HCT116 (cell line): ENCODE measurements at regions not wholly inside any gene's neighbourhood (a gene's known extent, or its start where the extent isn't known, plus 50 kb on each side); places are given as distances from the start of the nearest gene placed in this dataset.

Source experiments
- ATAC-seq: fragments of 200-7000 bp; cut with Tn5 transposase; 2 replicates; pipeline ENCODE4 v1.9.1; 2020; ENCODE audit warnings: mild to moderate bottlenecking, moderate library complexity
- BruUV-seq: library from RNA; stranded (reverse); fragments of 400-500 nt; replicated peaks from 2 replicates; lab custom pipeline; 2021; lab: Mats Ljungman, UMichigan
- CTCF ChIA-PET: fragments of 300-600 bp; sonication (Branson Sonifier 250); formaldehyde crosslinking; loops from one replicate; lab custom pipeline; 2021; ENCODE audit warnings: antibody characterized with exemption; lab: Charles Lee
- POLR2A ChIA-PET: fragments of 300-600, 350-600 bp; sonication (Branson Sonifier 250); formaldehyde crosslinking; loops from one replicate; lab custom pipeline; 2021; ENCODE audit warnings: antibody characterized with exemption; lab: Charles Lee
- RAD21 ChIA-PET, 2 experiments: fragments of 300-600 bp; sonication (Branson Sonifier 250); formaldehyde crosslinking; loops; one replicate each; lab custom pipeline; 2023; ENCODE audit warnings: low total read pairs in 2 of 2; ENCODE audit not compliant: uncharacterized antibody in 2 of 2, unreplicated experiment in 2 of 2, low non-redundant PET in 1 of 2; lab: Charles Lee
- DNase-seq: peaks from one replicate; pipeline ENCODE4 v3.0.0-alpha.2; 2010; ENCODE audit warnings: low read depth, low spot score
- H2AFZ ChIP-seq: fragments of 200-600 bp; shearing (Covaris generic), sonication (generic); 2 replicates; pipeline ENCODE4 v1.6.1; 2017; ENCODE audit warnings: low read depth, mixed run types, mixed read lengths, antibody characterized with exemption, low read length; ENCODE audit not compliant: poor library complexity, severe bottlenecking
- H3K27ac ChIP-seq: 2 replicates; pipeline ENCODE4 v1.5.1; 2012; ENCODE audit warnings: low read depth, low read length
- H3K27me3 ChIP-seq: fragments of 200-600 bp; sonication (generic); 2 replicates; pipeline ENCODE4 v1.6.1; 2016; ENCODE audit warnings: mixed run types, low read length, mixed read lengths; ENCODE audit not compliant: insufficient read depth
- H3K36me3 ChIP-seq, 2 experiments: fragments of 200-500 bp in 1 of 2; fragments of 200-600 bp in 1 of 2; sonication (Bioruptor generic) in 1 of 2; sonication (generic) in 1 of 2; 2 replicates each; pipeline versions ENCODE4 v1.5.1 to v1.6.1; 2014 to 2016; ENCODE audit warnings: low read length in 2 of 2, inconsistent platforms in 1 of 2, mixed read lengths in 1 of 2, mixed run types in 1 of 2; ENCODE audit not compliant: insufficient read depth in 2 of 2, control insufficient read depth in 1 of 2
- H3K4me1 ChIP-seq, 2 experiments: fragments of 200-600 bp in 1 of 2; sonication (generic) in 1 of 2; 2 replicates each; pipeline versions ENCODE4 v1.5.1 to v1.6.1; 2012 to 2017; ENCODE audit warnings: low read length in 2 of 2, inconsistent platforms in 1 of 2, mild to moderate bottlenecking in 1 of 2, mixed read lengths in 1 of 2, mixed run types in 1 of 2, moderate library complexity in 1 of 2; ENCODE audit not compliant: insufficient read depth in 2 of 2, control insufficient read depth in 1 of 2
- H3K4me2 ChIP-seq: fragments of 200-600 bp; sonication (generic); 2 replicates; pipeline ENCODE4 v1.6.1; 2017; ENCODE audit warnings: mixed run types, low read length, mixed read lengths
- H3K4me3 ChIP-seq, 2 experiments: fragments of 200-600 bp in 1 of 2; sonication (generic) in 1 of 2; replicated peaks in 1 of 2; 2 replicates each; pipeline ENCODE4 v1.5.1; 2011 to 2016; ENCODE audit warnings: low read length in 2 of 2, control low read depth in 1 of 2, low read depth in 1 of 2, mild to moderate bottlenecking in 1 of 2, mixed read lengths in 1 of 2, mixed run types in 1 of 2
- H3K79me2 ChIP-seq: fragments of 200-600 bp; sonication (generic); 2 replicates; pipeline ENCODE4 v1.6.1; 2017; ENCODE audit warnings: mild to moderate bottlenecking, mixed run types, low read length, moderate library complexity, mixed read lengths; ENCODE audit not compliant: insufficient read depth
- H3K9ac ChIP-seq: fragments of 200-600 bp; sonication (generic); 2 replicates; pipeline ENCODE4 v1.6.1; 2016; ENCODE audit warnings: low read length, mixed read lengths
- H3K9me2 ChIP-seq: fragments of 200-600 bp; sonication (generic), shearing (Covaris generic); 2 replicates; pipeline ENCODE4 v1.6.1; 2017; ENCODE audit warnings: mixed run types, mild to moderate bottlenecking, moderate library complexity; ENCODE audit not compliant: insufficient read depth
- H3K9me3 ChIP-seq, 2 experiments: fragments of 200-500 bp in 1 of 2; fragments of 200-600 bp in 1 of 2; sonication (Bioruptor generic) in 1 of 2; sonication (generic) in 1 of 2; 2 replicates each; pipeline ENCODE4 v1.6.1; 2014 to 2017; ENCODE audit warnings: low read length in 2 of 2, mixed read lengths in 2 of 2, inconsistent platforms in 1 of 2, low read depth in 1 of 2, mild to moderate bottlenecking in 1 of 2, mixed run types in 1 of 2, moderate library complexity in 1 of 2; ENCODE audit not compliant: control insufficient read depth in 1 of 2, insufficient read depth in 1 of 2
- H4K20me1 ChIP-seq: fragments of 200-600 bp; sonication (generic), shearing (Covaris generic); 2 replicates; pipeline ENCODE4 v1.6.1; 2017; ENCODE audit warnings: mixed run types, mild to moderate bottlenecking, moderate library complexity; ENCODE audit not compliant: insufficient read depth
- CEBPB ChIP-seq: IDR thresholded peaks from 2 replicates; pipeline ENCODE4 v1.6.1; 2012; ENCODE audit warnings: low read depth
- EGR1 ChIP-seq: IDR thresholded peaks from 2 replicates; pipeline ENCODE4 v1.6.1; 2012; ENCODE audit warnings: low read depth
- ELF1 ChIP-seq: IDR thresholded peaks from 2 replicates; pipeline ENCODE4 v1.6.1; 2012; ENCODE audit warnings: low read depth, borderline replicate concordance
- EZH2 ChIP-seq: fragments of 200-600 bp; sonication (generic); IDR thresholded peaks from 2 replicates; pipeline ENCODE4 v1.6.1; 2017; ENCODE audit warnings: antibody characterized with exemption, mixed run types
- FOSL1 ChIP-seq: IDR thresholded peaks from 2 replicates; pipeline ENCODE4 v1.6.1; 2012; ENCODE audit warnings: low read depth
- JUND ChIP-seq: IDR thresholded peaks from 2 replicates; pipeline ENCODE4 v1.6.1; 2012
- POLR2A ChIP-seq: IDR thresholded peaks from 2 replicates; pipeline ENCODE4 v1.7.0; 2011; ENCODE audit warnings: borderline replicate concordance; ENCODE audit not compliant: insufficient read depth, insufficient read length; ENCODE audit errors: extremely low read depth
- POLR2AphosphoS5 ChIP-seq: IDR thresholded peaks from 2 replicates; pipeline ENCODE4 v1.6.1; 2011; ENCODE audit warnings: mild to moderate bottlenecking, low read depth, low read length, moderate library complexity
- RAD21 ChIP-seq: IDR thresholded peaks from 2 replicates; pipeline ENCODE4 v1.6.1; 2012; ENCODE audit warnings: low read depth, mild to moderate bottlenecking
- SIN3A ChIP-seq: IDR thresholded peaks from 2 replicates; pipeline ENCODE4 v1.6.1; 2012; ENCODE audit warnings: low read depth
- SP1 ChIP-seq: IDR thresholded peaks from 2 replicates; pipeline ENCODE4 v1.6.1; 2012; ENCODE audit warnings: low read depth
- SRF ChIP-seq: IDR thresholded peaks from 2 replicates; pipeline ENCODE4 v1.6.1; 2012; ENCODE audit warnings: low read depth
- TCF7L2 ChIP-seq: IDR thresholded peaks from 2 replicates; pipeline ENCODE4 v1.7.0; 2011; ENCODE audit warnings: borderline replicate concordance, inconsistent platforms; ENCODE audit not compliant: insufficient read depth, insufficient read length; ENCODE audit errors: extremely low read depth
- YY1 ChIP-seq: IDR thresholded peaks from 2 replicates; pipeline ENCODE4 v1.6.1; 2011; ENCODE audit warnings: low read length, low read depth, moderate library complexity, mild to moderate bottlenecking; ENCODE audit not compliant: insufficient replicate concordance; ENCODE audit errors: extremely low read depth
- ZNF274 ChIP-seq: fragments of 200-500 bp; sonication (Bioruptor generic); IDR thresholded peaks from 2 replicates; pipeline ENCODE4 v1.6.1; 2014; ENCODE audit warnings: mild to moderate bottlenecking, low read depth, low read length, inconsistent platforms
- intact Hi-C: fragments of 100-400 bp; cut with micrococcal nuclease; formaldehyde crosslinking; loops from 2 replicates; pipeline ENCODE4 v1.10.0; 2022
- TF ChIP-seq, protein P1 (sequence below): IDR thresholded peaks from 2 replicates; pipeline ENCODE4 v1.6.1; 2012
- TF ChIP-seq, protein P2 (sequence below): IDR thresholded peaks from 2 replicates; pipeline ENCODE4 v1.6.1; 2012
- TF ChIP-seq, protein P3 (sequence below): IDR thresholded peaks from 2 replicates; pipeline ENCODE4 v1.6.1; 2011; ENCODE audit warnings: mild to moderate bottlenecking, low read length, moderate library complexity; ENCODE audit not compliant: insufficient replicate concordance; ENCODE audit errors: extremely low read depth

DNA sequence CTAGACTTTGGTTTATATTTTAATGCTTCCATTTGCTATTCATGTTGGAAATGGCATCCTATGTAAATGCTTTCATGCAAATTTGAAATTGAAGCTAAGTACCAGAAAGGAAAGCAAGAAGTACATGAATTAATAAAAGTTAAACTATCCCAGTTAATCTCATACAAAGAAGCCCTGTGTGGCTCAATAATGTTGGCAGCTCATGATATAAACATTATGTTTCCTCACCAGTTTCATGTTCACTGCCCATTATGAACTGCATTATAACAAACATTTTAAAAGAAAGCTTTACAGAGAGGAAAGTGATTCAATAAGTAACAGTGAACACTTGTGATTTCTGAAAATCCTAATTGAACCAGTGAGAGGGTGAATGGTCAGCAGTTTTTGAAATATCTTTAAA, 62.9 kb upstream of the ROBO2 start (continued):
- TF ChIP-seq TCF7L2 (no peak), EGR1 (no peak), YY1 (no peak), ELF1 (no peak)

DNA sequence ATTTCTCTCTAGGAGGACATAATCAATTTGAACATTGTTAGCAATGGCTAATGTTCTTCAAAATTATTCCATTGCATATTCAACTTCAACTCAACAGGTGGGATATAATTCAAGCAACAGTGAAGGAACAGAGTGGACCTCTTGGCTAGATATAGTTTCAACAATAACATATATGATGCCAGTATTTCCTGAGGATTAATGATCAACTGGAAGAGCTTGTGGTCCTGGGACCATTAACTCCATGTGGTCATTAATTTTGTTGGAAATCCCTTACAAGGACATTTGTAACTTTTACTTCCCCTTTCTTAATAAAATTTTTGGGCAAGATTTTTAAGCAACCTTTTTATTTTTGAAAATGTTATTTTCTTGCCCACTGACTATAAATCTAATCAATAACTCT, 54.3 kb upstream of the ROBO2 start:
- Histone ChIP-seq H3K36me3 (no peaks in the 10 kb centered on the region), H2AFZ (no peak overlapping the region), H4K20me1 (no peaks in the 10 kb centered on the region; the same call in 1 of the 2 replicates), H3K4me1 (no peaks in the 10 kb centered on the region), H3K9me3 (peaks cover 7 to 16% of the 10 kb centered on the region in 2 experiments; a peak in 2 of 4 replicates), H3K27ac (no peak overlapping the region), H3K79me2 (no peaks in the 10 kb centered on the region), H3K9me2 (no peaks in the 10 kb centered on the region), H3K27me3 (no peaks in the 10 kb centered on the region), H3K4me2 (no peak overlapping the region), H3K4me3 (no peak overlapping the region), H3K9ac (no peak overlapping the region)
- ChIA-PET CTCF (no interaction called here), RAD21 (no interaction called here), POLR2A (no interaction called here)
- TF ChIP-seq YY1 (no peak), SP1 (no peak)
- no TSS peak for BruUV-seq
- no peak for DNase-seq
- ATAC-seq: no peak
- intact Hi-C loops: no loop called here

DNA sequence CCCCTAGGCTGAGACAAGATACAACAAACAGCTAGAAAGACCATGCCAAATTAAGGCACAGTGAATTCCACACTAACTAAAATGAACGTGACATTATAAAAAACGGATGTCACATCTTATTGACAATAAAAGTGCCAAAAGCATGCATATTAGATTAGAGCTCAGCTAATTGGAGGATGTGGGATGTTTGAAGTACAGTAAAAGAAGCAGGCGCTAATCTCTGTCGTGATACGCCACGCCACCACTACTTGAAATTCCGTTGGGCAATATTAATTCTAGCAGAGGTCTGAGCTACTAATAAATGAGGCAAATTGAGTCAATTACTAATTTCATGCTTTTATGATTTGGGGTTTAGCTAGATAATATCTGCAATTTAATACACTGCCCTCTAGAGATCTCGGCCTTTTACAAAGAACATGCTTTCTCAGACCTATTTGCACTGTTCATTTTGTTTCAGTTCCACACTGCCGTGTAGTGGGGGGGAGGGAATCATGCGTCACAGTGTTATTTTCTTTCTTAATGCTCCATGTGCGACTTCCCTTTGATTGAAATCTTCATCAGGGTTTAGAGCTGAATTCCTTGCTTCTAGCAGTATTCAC, 52.9 kb upstream of the ROBO2 start:
- no peak for ATAC-seq
- BruUV-seq: no TSS peak
- H3K9me2 ChIP-seq: no peaks in the 10 kb centered on the region
- no peak for DNase-seq
- CTCF ChIA-PET: no interaction called here
- H3K36me3 ChIP-seq: no peaks in the 10 kb centered on the region
- no peaks in the 10 kb centered on the region for H3K79me2 ChIP-seq
- no peak overlapping the region for H3K9ac ChIP-seq
- POLR2A ChIA-PET: no interaction called here
- no peak overlapping the region for H3K27ac ChIP-seq
- RAD21 ChIA-PET: no interaction called here
- H3K4me1 ChIP-seq: no peaks in the 10 kb centered on the region
- H3K9me3 ChIP-seq: peaks cover 7 to 17% of the 10 kb centered on the region in 2 experiments; a peak in 2 of 4 replicates
- H3K4me2 ChIP-seq: no peak overlapping the region
- intact Hi-C loops: no loop called here
- H3K4me3 ChIP-seq: no peak overlapping the region
- H2AFZ ChIP-seq: no peak overlapping the region
- H3K27me3 ChIP-seq: no peaks in the 10 kb centered on the region
- H4K20me1 ChIP-seq: no peaks in the 10 kb centered on the region; the same call in 1 of the 2 replicates
- no peak for TF ChIP-seq ELF1
- no peak for TF ChIP-seq SP1
- no peak for TF ChIP-seq JUND
- TF ChIP-seq, protein P1, sequence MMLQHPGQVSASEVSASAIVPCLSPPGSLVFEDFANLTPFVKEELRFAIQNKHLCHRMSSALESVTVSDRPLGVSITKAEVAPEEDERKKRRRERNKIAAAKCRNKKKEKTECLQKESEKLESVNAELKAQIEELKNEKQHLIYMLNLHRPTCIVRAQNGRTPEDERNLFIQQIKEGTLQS: no peak
- no peak for TF ChIP-seq POLR2AphosphoS5
- no peak for TF ChIP-seq CEBPB
- TF ChIP-seq, protein P2, sequence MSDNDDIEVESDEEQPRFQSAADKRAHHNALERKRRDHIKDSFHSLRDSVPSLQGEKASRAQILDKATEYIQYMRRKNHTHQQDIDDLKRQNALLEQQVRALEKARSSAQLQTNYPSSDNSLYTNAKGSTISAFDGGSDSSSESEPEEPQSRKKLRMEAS: no peak
- TF ChIP-seq TCF7L2: no peak
- TF ChIP-seq ZNF274: no peak
- TF ChIP-seq EZH2: no peak
- TF ChIP-seq SRF: no peak
- no peak for TF ChIP-seq EGR1
- no peak for TF ChIP-seq RAD21
- no peak for TF ChIP-seq FOSL1
- no peak for TF ChIP-seq SIN3A
- TF ChIP-seq, protein P3, sequence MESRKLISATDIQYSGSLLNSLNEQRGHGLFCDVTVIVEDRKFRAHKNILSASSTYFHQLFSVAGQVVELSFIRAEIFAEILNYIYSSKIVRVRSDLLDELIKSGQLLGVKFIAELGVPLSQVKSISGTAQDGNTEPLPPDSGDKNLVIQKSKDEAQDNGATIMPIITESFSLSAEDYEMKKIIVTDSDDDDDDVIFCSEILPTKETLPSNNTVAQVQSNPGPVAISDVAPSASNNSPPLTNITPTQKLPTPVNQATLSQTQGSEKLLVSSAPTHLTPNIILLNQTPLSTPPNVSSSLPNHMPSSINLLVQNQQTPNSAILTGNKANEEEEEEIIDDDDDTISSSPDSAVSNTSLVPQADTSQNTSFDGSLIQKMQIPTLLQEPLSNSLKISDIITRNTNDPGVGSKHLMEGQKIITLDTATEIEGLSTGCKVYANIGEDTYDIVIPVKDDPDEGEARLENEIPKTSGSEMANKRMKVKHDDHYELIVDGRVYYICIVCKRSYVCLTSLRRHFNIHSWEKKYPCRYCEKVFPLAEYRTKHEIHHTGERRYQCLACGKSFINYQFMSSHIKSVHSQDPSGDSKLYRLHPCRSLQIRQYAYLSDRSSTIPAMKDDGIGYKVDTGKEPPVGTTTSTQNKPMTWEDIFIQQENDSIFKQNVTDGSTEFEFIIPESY: no peak
- TF ChIP-seq POLR2A: no peak
